Body of pancreas (tissue), 4 donors: ENCODE measurements at regions not wholly inside any gene's neighbourhood (a gene's known extent, or its start where the extent isn't known, plus 50 kb on each side); places are given as distances from the start of the nearest gene placed in this dataset.

Source experiments
- POLR2A ChIP-seq, 3 donors: fragments of 450-650 bp; IDR thresholded peaks; one replicate each; pipeline ENCODE4 v1.6.1; 2016; ENCODE audit warnings: antibody characterized with exemption in 3 of 3, mild to moderate bottlenecking in 2 of 3
- TF ChIP-seq, protein P1 (sequence below), 7 experiments: fragments of 450-650 bp in 4 of 7; fragments of 200-600 bp in 3 of 7; sonication (generic) in 3 of 7; IDR thresholded peaks; one replicate each; pipeline ENCODE4 v1.5.1; 2016 to 2019; ENCODE audit warnings: antibody characterized with exemption in 7 of 7

DNA sequence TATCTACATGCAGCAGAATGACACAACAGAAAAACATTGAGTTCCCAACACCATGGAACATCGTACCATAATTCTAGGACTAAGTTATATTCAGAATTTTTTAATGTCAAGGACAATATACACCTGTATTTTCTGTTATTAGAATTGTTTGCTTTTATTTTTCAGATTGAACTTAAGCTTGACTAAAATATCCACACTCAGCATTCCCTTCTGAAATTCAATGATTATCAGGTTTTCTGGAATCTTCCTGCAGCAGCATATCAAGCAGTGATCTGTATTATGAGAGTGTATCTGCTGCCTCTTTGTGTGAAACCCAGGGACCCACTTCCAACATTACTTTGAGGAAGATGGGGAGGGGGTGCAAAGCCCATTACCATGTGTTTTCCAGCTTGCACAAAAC lies 578.6 kb upstream of the JAG1 start:
- TF ChIP-seq, protein P1, sequence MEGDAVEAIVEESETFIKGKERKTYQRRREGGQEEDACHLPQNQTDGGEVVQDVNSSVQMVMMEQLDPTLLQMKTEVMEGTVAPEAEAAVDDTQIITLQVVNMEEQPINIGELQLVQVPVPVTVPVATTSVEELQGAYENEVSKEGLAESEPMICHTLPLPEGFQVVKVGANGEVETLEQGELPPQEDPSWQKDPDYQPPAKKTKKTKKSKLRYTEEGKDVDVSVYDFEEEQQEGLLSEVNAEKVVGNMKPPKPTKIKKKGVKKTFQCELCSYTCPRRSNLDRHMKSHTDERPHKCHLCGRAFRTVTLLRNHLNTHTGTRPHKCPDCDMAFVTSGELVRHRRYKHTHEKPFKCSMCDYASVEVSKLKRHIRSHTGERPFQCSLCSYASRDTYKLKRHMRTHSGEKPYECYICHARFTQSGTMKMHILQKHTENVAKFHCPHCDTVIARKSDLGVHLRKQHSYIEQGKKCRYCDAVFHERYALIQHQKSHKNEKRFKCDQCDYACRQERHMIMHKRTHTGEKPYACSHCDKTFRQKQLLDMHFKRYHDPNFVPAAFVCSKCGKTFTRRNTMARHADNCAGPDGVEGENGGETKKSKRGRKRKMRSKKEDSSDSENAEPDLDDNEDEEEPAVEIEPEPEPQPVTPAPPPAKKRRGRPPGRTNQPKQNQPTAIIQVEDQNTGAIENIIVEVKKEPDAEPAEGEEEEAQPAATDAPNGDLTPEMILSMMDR (IDR thresholded peaks at IDR 0.05): no peak
- no peak for TF ChIP-seq POLR2A (IDR thresholded peaks at IDR 0.05)
